GM19452 (cell line): ENCODE measurements at regions not wholly inside any gene's neighbourhood (a gene's known extent, or its start where the extent isn't known, plus 50 kb on each side); places are given as distances from the start of the nearest gene placed in this dataset.
"Not testable (repeated sequence)": the region's sequence is repeated elsewhere in the genome, so short reads cannot be mapped to it uniquely, and the experiment has no call there.

Source experiments
- ATAC-seq: cut with Tn5 transposase; IDR thresholded peaks from one replicate; pipeline ENCODE4 v1.9.1; 2021; ENCODE audit not compliant: unreplicated experiment

GRCh38 chr15:70602834-70603560, 160.4 kb downstream of the UACA start:
- ATAC-seq, result no peak

DNA sequence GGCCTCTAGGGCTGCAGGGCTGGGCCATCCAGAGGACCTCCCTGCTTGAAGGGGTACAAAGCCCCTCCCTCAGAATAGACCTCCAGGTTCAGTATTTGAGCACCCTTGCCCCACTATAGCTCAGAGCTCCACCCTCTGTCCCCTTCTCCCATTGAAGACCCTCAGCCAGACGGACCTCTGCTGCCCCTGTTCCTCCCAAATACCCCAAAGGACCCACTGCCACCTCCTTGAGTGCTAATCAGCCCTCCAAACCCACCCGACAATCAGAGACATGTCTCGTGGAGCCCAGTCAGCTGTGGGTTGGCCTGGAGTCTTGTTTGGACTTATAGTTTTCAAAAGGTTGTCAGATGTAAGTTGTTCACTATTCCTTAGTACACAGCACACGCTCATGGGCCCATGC, 161.1 kb downstream of the UACA start:
- no peak for ATAC-seq

GRCh38 chr15:70597945-70598344, 165.4 kb downstream of the UACA start:
- ATAC-seq, result no peak

DNA sequence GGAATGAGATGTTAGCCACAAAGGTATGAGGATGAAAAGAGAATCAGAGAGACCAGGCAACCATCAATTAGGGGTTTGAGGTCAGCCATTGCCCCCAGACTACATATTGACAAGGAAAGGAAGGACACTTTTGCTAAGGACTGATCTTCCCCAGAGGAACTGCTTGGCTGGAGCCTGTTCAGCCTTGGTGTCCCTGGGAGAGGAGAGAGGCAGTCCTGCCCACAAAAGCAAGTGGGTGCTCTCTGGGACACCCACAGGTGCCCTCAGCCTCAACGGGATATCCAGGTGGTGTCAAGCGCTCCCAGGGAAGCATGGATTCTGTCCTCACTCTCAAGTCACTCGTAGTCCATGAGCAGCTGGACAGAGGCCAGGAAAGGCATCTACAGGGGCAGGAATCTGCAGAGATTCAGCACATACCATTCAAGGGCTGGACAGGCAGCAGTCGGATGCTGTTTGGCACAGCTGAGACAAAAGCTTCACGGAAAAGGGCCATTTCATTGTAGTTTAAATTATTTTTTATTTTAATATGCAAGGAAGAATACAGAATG, 166.2 kb downstream of the UACA start:
- ATAC-seq, result no peak

DNA sequence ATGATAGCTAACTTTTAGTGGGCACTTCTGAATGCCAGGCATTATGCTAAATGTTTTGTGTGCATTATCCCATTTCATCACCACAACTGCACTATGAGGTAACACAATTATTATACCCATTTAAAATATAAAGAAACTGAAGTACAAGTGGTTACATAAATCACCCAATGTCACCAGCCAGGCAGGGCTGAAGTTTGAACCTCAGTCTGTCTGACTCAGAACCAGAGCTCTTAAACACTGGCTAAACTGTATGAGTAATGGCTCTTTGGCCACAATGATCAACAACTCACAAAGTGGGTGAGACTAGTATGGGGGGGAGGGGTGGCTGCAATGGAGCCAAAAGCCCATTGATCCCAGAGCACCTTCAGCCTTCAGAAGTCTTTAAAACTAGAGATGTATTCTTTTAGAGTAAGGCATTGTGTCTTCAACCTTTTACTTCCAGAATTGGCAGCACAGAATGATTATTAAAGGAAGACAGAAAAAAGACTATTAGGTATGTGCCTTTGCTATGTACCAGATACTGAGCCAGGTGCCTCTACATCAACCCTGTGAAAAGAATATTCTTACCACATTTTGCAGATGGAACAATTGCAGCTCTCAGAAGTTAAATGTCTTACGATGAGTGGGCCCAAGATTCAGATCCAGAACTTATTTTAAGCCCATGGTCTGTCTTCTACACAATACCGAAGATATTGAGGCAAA, 166.9 kb downstream of the UACA start:
- no peak for ATAC-seq

DNA sequence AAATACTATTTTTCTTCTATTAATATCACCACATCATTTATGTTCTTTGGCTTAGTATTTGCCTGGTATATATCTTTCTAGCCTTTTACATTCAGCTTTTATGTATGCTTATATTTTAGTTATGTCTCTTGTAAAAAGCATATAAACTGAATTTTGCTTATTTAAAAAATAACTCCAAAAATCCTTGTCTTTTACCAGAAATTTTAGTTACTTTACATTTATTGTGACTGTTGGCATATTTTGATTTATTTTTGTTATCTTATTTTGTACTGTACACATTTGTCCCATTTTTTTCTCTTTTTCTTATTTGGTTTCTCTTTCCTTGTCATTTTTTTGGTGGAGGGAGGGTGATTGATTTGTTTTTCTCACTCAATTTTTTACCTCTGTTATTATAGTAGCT, 169.6 kb downstream of the UACA start:
- ATAC-seq, result no peak

DNA sequence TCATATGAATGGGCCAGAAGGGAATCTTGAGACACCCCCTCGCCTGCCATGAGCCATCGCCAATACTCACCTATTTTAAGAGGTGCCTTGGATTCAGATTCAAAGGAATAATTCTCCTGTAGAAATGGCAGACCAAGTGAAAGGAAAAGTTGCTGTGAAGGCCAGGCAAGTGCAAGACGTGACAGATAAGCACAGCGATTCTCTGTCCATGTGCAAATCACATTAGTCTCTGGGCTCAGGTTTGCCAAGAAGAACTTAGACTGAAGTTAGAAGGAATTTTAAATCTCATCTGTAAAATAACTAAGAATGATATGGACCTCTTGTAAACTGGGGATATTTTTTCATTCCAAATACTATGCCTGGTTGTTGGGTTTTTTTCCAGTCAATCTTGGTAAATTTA, 173.6 kb downstream of the UACA start:
- no peak for ATAC-seq

DNA sequence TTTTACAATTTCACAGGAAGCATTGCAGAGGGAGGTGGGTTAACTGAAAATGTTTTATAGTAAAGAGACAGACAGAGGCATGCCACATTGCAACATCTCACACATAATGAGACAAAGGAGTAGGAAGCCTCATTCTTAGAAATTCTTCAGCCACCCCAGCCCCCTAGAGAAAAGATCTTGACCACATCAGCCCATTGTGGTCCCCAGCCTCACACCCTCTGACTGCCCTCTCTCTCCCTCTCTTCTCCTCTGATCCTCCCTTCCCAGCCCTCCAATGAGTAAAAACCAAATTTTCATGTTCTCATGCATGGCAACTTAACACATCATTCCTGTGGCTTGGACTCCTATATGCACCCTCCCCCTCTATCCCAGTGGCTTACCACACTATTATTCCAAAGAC, 174.1 kb downstream of the UACA start:
- ATAC-seq, result no peak

DNA sequence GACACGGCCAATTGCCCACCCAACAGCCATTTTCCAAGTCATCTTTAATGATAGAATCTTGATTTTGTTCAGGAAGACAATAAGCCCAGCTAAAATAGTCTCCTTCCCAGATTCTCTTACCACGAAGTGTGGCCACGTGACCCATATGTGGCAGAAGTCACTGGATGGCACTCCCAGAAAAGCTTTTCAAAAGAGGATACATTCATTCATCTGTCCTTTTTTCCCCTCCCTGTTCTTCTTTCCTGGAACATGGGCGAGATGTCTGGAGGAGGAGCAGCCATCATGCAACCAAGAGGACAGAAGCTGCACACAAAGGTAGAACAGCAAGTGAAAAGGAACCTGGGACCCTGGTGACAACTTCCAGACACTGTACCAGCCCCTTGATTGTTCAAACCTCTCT, 174.7 kb downstream of the UACA start:
- no peak for ATAC-seq

DNA sequence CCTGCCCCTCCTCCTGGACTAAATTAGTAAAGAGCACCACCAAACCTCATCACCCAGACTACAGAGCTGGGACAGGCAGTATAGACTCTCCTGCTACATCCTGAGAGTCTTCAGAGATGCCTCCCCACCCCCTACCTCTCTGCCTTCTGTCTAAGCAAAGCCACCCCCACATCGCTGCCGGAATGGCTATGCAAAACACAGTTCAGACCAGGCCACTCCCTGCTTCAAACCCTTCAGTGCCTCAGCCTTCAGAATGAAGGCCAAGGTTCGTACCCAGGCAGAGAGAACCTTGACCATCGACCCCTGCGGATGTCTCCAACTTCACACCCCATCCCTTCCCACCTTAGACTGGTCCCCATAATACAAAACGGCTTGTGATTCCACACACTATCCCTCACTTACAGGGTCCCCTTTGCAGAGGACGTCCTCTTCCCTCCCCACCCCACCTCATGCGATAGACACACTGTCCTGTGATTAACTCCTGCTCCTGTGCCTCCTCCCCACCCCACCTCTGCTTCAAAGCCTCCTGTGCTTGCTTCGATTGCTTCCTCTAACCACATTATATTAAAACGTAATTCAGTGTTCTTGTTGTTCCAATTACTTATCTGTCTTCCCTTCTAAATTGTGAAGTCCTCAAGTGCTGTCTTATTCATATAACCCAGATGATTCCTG, 175.3 kb downstream of the UACA start:
- no peak for ATAC-seq

GRCh38 chr15:70587012-70587634, 176.2 kb downstream of the UACA start:
- ATAC-seq, result not testable (repeated sequence)

GRCh38 chr15:70586241-70586640, 177.1 kb downstream of the UACA start:
- no peak for ATAC-seq

DNA sequence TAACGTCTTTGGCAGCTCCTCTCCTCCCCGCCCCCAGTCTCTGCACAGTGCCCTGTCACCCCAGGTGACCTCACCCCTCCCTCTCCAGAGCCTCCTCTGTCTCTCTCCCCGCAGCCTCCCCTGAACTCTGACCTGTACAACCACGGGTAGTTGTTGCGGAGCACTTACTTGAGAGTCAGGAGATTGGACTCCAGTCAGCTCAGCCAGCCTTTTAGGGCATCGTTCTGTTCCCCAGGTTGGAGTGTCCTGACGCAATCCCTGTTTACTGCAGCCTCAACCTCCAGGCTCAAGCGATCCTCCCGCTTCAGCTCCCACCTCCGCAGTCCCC, 177.7 kb downstream of the UACA start:
- no peak for ATAC-seq

DNA sequence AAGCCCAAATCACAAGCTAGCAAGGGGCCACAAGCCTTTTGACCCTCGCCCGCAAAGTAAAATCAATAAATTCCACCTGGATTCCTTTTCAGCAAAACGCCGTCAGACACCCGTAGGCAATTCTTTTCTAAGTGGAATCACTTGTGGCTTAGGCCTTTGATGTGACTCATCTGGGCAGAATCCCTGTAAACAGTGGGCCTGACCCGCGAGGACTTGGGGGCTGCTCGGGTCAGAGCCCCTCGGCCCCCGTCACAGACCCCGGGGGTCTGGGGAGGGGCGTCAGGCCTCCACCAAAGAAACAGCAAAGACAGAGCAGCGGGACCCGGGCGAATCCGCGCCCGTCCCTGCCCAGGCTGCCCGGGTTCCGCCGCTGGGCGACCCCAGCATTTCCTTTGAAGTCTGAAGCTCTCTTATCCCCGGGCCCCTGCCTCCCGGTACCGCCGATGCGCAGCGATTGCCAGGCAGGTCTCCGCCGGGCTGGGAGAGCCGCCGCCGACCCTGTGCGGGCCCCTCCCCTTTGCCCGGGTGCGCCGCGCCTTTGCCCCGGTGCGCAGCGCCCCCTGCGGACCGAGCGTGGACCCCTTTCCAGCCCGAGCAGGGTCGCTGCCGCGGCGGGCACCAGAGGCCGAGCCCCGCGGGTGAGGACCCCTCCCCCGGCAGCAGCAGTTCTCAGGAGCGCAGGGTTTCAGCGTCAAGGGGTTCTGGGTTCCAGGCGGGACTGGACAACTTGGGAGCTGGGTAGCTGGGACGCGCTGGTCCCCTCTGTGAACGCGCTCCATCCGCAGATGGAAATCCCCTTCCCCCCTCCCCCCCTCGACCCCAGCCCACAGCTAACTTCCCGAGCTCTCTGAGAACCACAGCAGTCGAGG, 178.3 kb downstream of the UACA start:
- ATAC-seq, result no peak

DNA sequence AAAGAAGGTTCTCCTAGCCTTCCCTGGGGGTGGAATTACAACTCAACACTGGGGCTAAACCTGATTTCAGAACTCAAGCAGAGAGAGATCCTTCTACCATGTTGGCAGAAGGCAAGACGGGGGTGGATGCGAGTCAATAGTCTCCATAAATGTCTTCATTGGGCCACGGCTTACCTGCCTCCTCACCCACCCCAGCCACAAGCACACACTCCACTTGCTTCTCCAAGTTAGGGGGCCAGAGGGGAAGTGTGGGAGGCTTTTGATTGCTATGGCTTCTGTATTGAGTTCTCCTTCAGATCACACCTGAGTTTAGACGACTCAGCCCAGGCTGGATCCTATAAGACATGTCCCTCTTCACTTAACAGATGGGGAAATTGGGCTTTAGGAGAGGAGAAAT, 178.9 kb downstream of the UACA start:
- no peak for ATAC-seq

- ATAC-seq, result no peak
These were observed 180.4 kb downstream of the UACA start for GRCh38 chr15:70583006-70583405.

DNA sequence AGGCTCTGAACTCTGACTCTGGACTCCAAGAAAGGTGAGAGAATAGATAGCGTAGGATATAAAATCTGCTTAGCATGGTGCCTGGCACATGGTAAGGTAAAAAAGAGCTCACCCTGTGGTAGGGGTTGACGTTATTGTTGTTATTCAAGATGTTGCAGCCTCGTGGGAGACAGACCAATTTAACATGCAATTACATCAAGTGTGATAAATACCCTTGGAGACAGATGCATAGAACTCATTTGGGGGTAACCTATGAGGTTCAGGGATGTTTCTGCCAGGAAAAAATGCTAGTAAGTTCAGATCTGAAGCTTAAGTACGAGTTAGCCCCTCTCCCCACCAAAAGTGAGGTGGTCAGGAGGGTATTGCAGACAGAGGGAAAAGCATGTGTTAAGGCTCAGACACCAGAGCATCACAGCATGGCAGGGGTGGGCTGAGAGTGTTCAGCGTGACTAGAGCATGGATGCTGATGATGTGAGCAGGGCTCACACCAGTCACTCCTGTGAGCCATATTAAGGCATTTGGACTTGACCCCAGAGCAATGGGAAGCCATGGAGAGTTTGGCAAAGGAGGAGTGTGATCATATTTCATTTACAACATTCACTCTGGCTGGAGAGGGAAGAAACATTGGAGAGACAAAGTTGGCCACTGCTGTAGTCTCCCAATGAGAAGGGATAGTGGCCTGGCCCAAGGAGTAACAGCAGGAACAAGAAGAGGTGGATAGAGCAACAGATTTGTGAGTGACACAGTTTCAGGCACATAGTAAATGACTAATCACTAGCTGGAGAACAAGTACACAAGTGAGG, 181.0 kb downstream of the UACA start:
- no peak for ATAC-seq

DNA sequence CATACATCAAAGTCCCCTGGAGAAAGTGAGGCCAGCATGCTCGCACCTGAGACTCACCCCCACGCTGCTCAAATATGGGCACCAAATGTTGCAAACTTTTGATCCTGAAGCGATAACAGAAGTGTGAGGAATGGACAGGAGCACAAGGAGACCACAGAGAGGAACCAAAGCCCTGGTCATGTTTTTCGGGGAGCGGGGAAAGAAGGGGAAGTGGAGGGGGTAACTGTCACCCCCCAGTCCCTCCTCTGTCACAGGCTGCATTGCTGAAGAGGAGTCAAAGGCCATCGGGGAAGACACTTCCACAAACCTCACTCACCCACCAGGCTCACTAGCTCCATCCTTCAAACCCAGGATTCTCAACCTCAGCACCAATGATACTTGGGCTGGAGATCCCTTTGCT, 182.4 kb downstream of the UACA start:
- ATAC-seq, result no peak

DNA sequence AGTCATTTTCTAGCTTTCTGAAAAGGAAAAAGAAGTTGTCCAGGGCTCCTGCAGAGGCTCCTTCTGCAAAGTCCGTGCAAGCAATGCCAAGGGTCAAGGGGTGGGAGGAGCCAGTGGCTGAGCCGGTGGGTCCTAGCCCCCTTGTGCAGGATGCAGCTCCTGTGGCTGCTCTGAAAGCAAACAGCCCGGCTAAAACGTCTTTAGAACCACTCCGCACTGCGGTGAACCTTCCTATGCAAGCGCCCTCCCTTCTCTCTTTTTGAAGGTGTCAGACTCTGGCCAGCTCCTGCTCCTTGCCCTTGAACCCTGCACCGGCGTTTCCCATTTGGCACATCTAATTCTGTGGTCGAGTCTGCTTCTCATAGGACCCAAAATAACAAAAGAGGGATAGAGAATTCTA, 183.1 kb downstream of the UACA start:
- no peak for ATAC-seq

DNA sequence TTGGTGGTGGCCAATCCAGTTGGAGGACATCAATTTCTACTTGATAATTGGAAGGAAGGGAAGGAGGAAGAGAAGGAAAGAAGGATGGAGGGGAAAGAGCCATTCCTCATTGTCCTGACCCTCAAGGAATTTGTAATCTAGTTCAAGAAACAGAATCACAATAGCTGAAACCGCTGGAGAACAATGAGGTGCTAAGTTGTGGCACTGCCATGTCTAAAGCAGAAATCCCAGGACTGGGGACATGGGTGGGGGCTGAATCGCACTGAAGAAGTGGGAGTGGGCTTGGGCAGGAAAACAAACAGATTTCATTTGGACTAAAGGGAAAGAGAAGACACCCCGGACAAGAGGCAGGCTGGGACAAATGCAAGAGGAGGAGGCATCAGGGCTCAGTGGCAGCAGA, 183.6 kb downstream of the UACA start:
- ATAC-seq, result no peak
